Mucosa of descending colon (tissue), 3 donors: ENCODE measurements at regions not wholly inside any gene's neighbourhood (a gene's known extent, or its start where the extent isn't known, plus 50 kb on each side); places are given as distances from the start of the nearest gene placed in this dataset.

Experiments
- ATAC-seq: fragments of 200-7000 bp; cut with Tn5 transposase; one replicate; pipeline ENCODE4 v1.9.1; 2020; ENCODE audit warnings: mild to moderate bottlenecking, moderate library complexity
- DNase-seq, 3 donors: peaks; one replicate each; pipeline ENCODE4 v3.0.0-alpha.2; 2020
- H3K36me3 ChIP-seq: fragments of 200-600 bp; one replicate; pipeline ENCODE4 v1.8.0; 2021; ENCODE audit warnings: low read depth, mild to moderate bottlenecking
- H3K4me1 ChIP-seq: fragments of 200-600 bp; one replicate; pipeline ENCODE4 v1.8.0; 2021; ENCODE audit warnings: low read depth, mild to moderate bottlenecking
- H3K4me3 ChIP-seq: fragments of 200-600 bp; one replicate; pipeline ENCODE4 v1.8.0; 2021; ENCODE audit warnings: mild to moderate bottlenecking
- H3K9me3 ChIP-seq: fragments of 200-600 bp; one replicate; pipeline ENCODE4 v1.8.0; 2021; ENCODE audit warnings: mild to moderate bottlenecking
- intact Hi-C, 2 donors: fragments of 100-400 bp; cut with DNase I in 1 of 2; cut with micrococcal nuclease in 1 of 2; formaldehyde crosslinking; loops; one replicate each; pipeline versions ENCODE4 v1.11.0 to v1.11.1; 2022; cut with DNase I, micrococcal nuclease
- TF ChIP-seq, protein P1 (sequence below): fragments of 200-600 bp; IDR thresholded peaks from one replicate; pipeline ENCODE4 v1.8.0; 2022; ENCODE audit warnings: antibody characterized with exemption, mild to moderate bottlenecking
- donor health status: DM: no; HTN: no; CAD: no; lungs with moderate emphysema.
- donor health status: DM: no; HTN: no; CAD: no.
- donor health status: DM: no; HTN: yes; CAD: no.

- DNase-seq, result no peak
- H3K4me3 ChIP-seq, result no peak overlapping the region
- TF ChIP-seq, protein P1, sequence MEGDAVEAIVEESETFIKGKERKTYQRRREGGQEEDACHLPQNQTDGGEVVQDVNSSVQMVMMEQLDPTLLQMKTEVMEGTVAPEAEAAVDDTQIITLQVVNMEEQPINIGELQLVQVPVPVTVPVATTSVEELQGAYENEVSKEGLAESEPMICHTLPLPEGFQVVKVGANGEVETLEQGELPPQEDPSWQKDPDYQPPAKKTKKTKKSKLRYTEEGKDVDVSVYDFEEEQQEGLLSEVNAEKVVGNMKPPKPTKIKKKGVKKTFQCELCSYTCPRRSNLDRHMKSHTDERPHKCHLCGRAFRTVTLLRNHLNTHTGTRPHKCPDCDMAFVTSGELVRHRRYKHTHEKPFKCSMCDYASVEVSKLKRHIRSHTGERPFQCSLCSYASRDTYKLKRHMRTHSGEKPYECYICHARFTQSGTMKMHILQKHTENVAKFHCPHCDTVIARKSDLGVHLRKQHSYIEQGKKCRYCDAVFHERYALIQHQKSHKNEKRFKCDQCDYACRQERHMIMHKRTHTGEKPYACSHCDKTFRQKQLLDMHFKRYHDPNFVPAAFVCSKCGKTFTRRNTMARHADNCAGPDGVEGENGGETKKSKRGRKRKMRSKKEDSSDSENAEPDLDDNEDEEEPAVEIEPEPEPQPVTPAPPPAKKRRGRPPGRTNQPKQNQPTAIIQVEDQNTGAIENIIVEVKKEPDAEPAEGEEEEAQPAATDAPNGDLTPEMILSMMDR, result no peak
- no peaks in the 10 kb centered on the region for H3K9me3 ChIP-seq
- no peaks in the 10 kb centered on the region for H3K4me1 ChIP-seq
- intact Hi-C loops, result no loop called here
- H3K36me3 ChIP-seq, result no peaks in the 10 kb centered on the region
- no peak for ATAC-seq
Observed at GRCh38 chr14:61226015-61226654, 55.0 kb downstream of the TMEM30B start.

- no peak for ATAC-seq
- Histone ChIP-seq H3K36me3 (no peaks in the 10 kb centered on the region), H3K4me3 (no peak overlapping the region), H3K9me3 (no peaks in the 10 kb centered on the region), H3K4me1 (no peaks in the 10 kb centered on the region)
- intact Hi-C loops, result no loop called here
- TF ChIP-seq, protein P1, result no peak
- DNase-seq, result no peak
Observed at GRCh38 chr14:61225344-61225743, 55.8 kb downstream of the TMEM30B start.

- DNase-seq (no peak), ATAC-seq (no peak)
- Histone ChIP-seq H3K4me3 (no peak overlapping the region), H3K4me1 (no peaks in the 10 kb centered on the region), H3K9me3 (no peaks in the 10 kb centered on the region), H3K36me3 (no peaks in the 10 kb centered on the region)
- intact Hi-C loops, result no loop called here
- TF ChIP-seq, protein P1, result no peak
Observed at GRCh38 chr14:61223552-61223951, 57.6 kb downstream of the TMEM30B start.

GRCh38 chr14:61222388-61222787, 58.8 kb downstream of the TMEM30B start:
- DNase-seq, result no peak
- H3K9me3 ChIP-seq, result no peaks in the 10 kb centered on the region
- intact Hi-C loops, result no loop called here
- TF ChIP-seq, protein P1, result no peak
- no peaks in the 10 kb centered on the region for H3K36me3 ChIP-seq
- ATAC-seq, result no peak
- H3K4me3 ChIP-seq, result no peak overlapping the region
- no peaks in the 10 kb centered on the region for H3K4me1 ChIP-seq

- no peak overlapping the region for H3K4me3 ChIP-seq
- no peaks in the 10 kb centered on the region for H3K9me3 ChIP-seq
- no peaks in the 10 kb centered on the region for H3K36me3 ChIP-seq
- TF ChIP-seq, protein P1, result no peak
- no peaks in the 10 kb centered on the region for H3K4me1 ChIP-seq
- DNase-seq, result no peak
- ATAC-seq, result no peak
- intact Hi-C loops, result no loop called here
Observed at GRCh38 chr14:61221906-61222305, 59.2 kb downstream of the TMEM30B start.

GRCh38 chr14:61219673-61220072, 61.5 kb downstream of the TMEM30B start:
- Histone ChIP-seq H3K4me1 (no peaks in the 10 kb centered on the region), H3K36me3 (no peaks in the 10 kb centered on the region), H3K9me3 (no peaks in the 10 kb centered on the region), H3K4me3 (no peak overlapping the region)
- intact Hi-C loops, result no loop called here
- ATAC-seq, result no peak
- DNase-seq, result no peak
- TF ChIP-seq, protein P1, result no peak
